Hepatocyte (in vitro differentiated cells): ENCODE measurements at regions not wholly inside any gene's neighbourhood (a gene's known extent, or its start where the extent isn't known, plus 50 kb on each side); places are given as distances from the start of the nearest gene placed in this dataset.

Experiments used
- EZH2phosphoT487 ChIP-seq: fragments of 200-600 bp; sonication (generic); IDR thresholded peaks from one replicate; pipeline ENCODE4 v1.6.1; 2018; ENCODE audit warnings: antibody characterized with exemption, mild to moderate bottlenecking, low read depth, moderate library complexity; ENCODE audit not compliant: unreplicated experiment, severe bottlenecking
- TF ChIP-seq, protein P1 (sequence below): fragments of 200-600 bp; sonication (generic); IDR thresholded peaks from 2 replicates; pipeline ENCODE4 v1.5.1; 2016; ENCODE audit warnings: antibody characterized with exemption, mild to moderate bottlenecking; ENCODE audit not compliant: poor library complexity

DNA sequence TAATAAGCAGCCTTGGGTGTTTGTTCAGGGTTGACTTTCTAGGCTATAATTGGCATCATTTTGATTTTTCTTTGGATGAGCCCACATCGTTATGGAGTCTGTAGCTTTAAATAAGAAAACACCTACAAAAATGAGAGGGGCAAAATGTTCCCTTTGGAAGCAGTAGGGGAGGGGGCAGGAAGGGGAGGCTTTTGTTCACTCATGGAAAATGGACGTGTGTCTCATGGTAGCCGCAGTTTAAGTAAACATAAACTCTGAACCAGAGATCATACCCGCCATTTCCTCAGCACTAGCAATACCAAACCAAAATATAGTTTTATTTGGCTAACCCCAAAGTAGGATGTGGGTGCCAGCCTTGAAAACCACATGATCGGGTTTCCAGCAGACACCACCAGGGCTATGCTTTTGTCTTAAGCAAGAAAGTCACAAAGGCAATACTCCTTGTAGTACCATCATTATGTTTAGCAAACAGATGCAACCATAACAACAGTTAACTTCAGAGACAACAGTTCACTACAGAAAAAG is 572.5 kb upstream of the JAG1 start:
- TF ChIP-seq, protein P1, sequence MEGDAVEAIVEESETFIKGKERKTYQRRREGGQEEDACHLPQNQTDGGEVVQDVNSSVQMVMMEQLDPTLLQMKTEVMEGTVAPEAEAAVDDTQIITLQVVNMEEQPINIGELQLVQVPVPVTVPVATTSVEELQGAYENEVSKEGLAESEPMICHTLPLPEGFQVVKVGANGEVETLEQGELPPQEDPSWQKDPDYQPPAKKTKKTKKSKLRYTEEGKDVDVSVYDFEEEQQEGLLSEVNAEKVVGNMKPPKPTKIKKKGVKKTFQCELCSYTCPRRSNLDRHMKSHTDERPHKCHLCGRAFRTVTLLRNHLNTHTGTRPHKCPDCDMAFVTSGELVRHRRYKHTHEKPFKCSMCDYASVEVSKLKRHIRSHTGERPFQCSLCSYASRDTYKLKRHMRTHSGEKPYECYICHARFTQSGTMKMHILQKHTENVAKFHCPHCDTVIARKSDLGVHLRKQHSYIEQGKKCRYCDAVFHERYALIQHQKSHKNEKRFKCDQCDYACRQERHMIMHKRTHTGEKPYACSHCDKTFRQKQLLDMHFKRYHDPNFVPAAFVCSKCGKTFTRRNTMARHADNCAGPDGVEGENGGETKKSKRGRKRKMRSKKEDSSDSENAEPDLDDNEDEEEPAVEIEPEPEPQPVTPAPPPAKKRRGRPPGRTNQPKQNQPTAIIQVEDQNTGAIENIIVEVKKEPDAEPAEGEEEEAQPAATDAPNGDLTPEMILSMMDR: no peak
- no peak for TF ChIP-seq EZH2phosphoT487
